Stimulated activated CD4-positive, alpha-beta T cell treated with anti-CD3 and anti-CD28 coated beads, TNF-alpha, amount 100 ng/mL, for 1 hour (primary cell): ENCODE measurements at regions not wholly inside any gene's neighbourhood (a gene's known extent, or its start where the extent isn't known, plus 50 kb on each side); places are given as distances from the start of the nearest gene placed in this dataset.
A peak's percentile ranks its signal among the peaks of the same experiment; 100 is the strongest.

ENCODE experiments used
- DNase-seq, 3 donors: peaks; one replicate each; pipeline ENCODE4 v3.0.0-alpha.2; 2020; ENCODE audit warnings: low read depth in 3 of 3, low spot score in 1 of 3

GRCh38 chr3:106582151-106582550, 713.3 kb upstream of the CBLB start:
- no peak for DNase-seq

GRCh38 chr3:106587551-106587950, 718.7 kb upstream of the CBLB start:
- no peak for DNase-seq

GRCh38 chr3:106588739-106589138, 719.9 kb upstream of the CBLB start:
- no peak for DNase-seq

GRCh38 chr3:106589311-106589942, 720.6 kb upstream of the CBLB start:
- DNase-seq, result no peak

GRCh38 chr3:106590216-106590615, 721.4 kb upstream of the CBLB start:
- DNase-seq, result no peak

- DNase-seq, result no peak
Observed at GRCh38 chr3:106593381-106593780, 724.6 kb upstream of the CBLB start.

GRCh38 chr3:106609666-106610301, 741.0 kb upstream of the CBLB start:
- peak; percentile 8 to 29 (median 14) for DNase-seq

GRCh38 chr3:106610362-106610959, 741.6 kb upstream of the CBLB start:
- DNase-seq, result no peak

GRCh38 chr3:106611116-106611515, 742.3 kb upstream of the CBLB start:
- no peak for DNase-seq

GRCh38 chr3:106611841-106612240, 743.0 kb upstream of the CBLB start:
- DNase-seq, result no peak

GRCh38 chr3:106616556-106616955, 747.7 kb upstream of the CBLB start:
- DNase-seq, result no peak

GRCh38 chr3:106617276-106617675, 748.5 kb upstream of the CBLB start:
- DNase-seq, result no peak

- DNase-seq, result no peak
Observed at GRCh38 chr3:106620646-106621045, 751.8 kb upstream of the CBLB start.

- no peak for DNase-seq
Observed at GRCh38 chr3:106624154-106624553, 753.1 kb upstream of the CCDC54 start.

- no peak for DNase-seq
Observed at GRCh38 chr3:106628407-106628806, 748.8 kb upstream of the CCDC54 start.

- DNase-seq, result no peak
Observed at GRCh38 chr3:106629215-106629832, 747.9 kb upstream of the CCDC54 start.

GRCh38 chr3:106631373-106632108, 745.7 kb upstream of the CCDC54 start:
- DNase-seq, result no peak

- no peak for DNase-seq
Observed at GRCh38 chr3:106635271-106635670, 742.0 kb upstream of the CCDC54 start.

GRCh38 chr3:106635826-106636225, 741.4 kb upstream of the CCDC54 start:
- DNase-seq, result no peak

GRCh38 chr3:106640353-106640752, 736.9 kb upstream of the CCDC54 start:
- DNase-seq, result no peak

GRCh38 chr3:106642161-106642560, 735.1 kb upstream of the CCDC54 start:
- DNase-seq, result no peak
